KBM-7 (cell line): ENCODE measurements at regions not wholly inside any gene's neighbourhood (a gene's known extent, or its start where the extent isn't known, plus 50 kb on each side); places are given as distances from the start of the nearest gene placed in this dataset.

Experiments
- DNase-seq: peaks from one replicate; pipeline ENCODE4 v3.0.0-alpha.2; 2015
- in situ Hi-C: fragments of 300-500 bp; cut with MboI; formaldehyde crosslinking; loops from 2 replicates; pipeline ENCODE4 v1.14.3; 2020; ENCODE audit warnings: low sequenced_read_pairs, low pct_unique_long_range_greater_than_20kb, mixed read lengths

GRCh38 chr15:98025237-98025636, 64.7 kb downstream of the ARRDC4 start:
- in situ Hi-C loops: no loop called here

GRCh38 chr15:98034731-98035130, 74.2 kb downstream of the ARRDC4 start:
- in situ Hi-C loops: no loop called here
- DNase-seq: no peak

More at GRCh38 chr15:98025237-98025636, 64.7 kb downstream of the ARRDC4 start:
- no peak for DNase-seq

- in situ Hi-C loops: no loop called here
- DNase-seq: no peak
Observed at GRCh38 chr15:98035134-98035533, 74.6 kb downstream of the ARRDC4 start.

DNA sequence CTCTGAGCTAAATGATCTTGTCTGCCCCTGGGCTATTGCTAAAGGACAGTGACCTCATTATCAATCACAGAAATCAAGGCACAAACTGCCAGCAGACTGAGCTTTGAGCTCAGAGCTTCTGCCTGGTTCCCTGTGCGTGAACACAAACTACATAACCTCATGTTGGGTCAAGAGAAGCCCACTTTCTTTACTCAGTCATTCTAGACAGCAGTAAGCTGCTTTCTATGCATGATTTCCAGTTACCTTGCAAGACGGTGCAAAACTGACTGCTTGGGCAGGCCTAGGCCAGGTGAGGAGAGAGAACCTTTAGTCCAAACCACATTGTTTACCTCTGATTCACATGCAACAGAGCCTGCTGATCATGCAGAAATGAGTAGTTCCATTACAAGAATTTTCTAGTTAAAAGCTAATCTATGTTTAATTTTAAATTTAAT, 75.1 kb downstream of the ARRDC4 start:
- no peak for DNase-seq
- in situ Hi-C loops: no loop called here

GRCh38 chr15:98039596-98039995, 79.1 kb downstream of the ARRDC4 start:
- no peak for DNase-seq
- in situ Hi-C loops: no loop called here

DNA sequence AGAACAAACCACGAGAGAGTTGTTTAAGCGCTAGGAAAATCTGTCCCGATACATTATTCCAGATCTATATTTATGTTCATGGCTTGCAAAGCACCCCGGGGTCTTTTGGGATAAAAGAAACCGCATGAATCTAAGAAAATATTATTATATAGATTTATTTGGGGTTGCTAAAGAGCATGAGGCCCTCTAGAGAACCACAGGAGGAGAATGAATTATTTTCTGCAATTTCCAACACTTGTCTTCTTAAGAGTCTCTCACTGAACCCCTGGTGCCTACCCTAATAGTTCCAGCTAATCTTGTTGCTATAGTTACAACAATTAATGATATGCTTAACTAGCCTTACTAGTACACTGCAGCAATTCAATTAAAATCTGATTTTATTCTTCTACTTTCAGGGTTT, 79.6 kb downstream of the ARRDC4 start:
- no peak for DNase-seq
- in situ Hi-C loops: no loop called here

GRCh38 chr15:98043160-98044014, 82.9 kb downstream of the ARRDC4 start:
- no peak for DNase-seq

GRCh38 chr15:98051734-98052133, 91.2 kb downstream of the ARRDC4 start:
- DNase-seq: no peak
- in situ Hi-C loops: no loop called here

More at GRCh38 chr15:98043160-98044014, 82.9 kb downstream of the ARRDC4 start:
- in situ Hi-C loops: no loop called here

DNA sequence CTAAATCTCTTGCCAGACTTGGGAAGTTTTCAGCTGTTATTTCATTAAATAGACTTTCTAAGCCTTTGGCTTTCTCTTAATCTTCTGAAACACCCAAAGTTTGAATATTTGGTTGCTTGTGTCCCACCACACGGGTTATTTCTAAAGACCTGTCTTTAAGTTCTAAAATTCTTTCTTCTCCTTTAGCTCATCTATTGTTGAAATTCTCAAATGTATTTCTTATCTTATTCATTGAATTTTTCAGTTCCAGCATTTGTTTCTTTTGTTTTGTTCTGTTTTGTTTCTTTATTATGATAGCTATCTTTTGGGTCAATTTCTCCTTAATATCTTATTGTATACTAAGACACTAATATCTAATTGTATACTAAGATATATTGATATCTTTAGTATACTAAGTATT, 97.0 kb downstream of the ARRDC4 start:
- in situ Hi-C loops: no loop called here
- DNase-seq: no peak

DNA sequence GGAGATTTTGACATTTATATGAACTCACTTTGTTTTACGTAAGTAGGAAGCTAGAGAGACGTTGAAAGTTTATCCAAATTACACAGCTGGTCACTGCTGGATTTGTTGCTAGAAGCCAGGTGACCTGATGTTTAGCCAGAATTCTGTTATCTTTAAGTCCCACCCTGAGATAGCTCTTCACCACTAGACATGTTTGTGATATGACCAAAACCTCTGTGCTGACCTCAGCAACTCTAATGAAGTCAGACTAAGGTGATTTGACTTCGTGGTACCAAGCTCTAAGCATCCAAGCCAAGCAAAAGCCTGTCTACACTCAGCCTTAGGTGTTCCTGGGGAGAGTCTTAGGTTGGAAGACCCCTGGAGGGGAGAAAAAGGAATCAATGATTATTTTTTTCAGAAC, 102.4 kb downstream of the ARRDC4 start:
- in situ Hi-C loops: no loop called here

GRCh38 chr15:98063315-98063714, 102.8 kb downstream of the ARRDC4 start:
- no peak for DNase-seq
- in situ Hi-C loops: no loop called here

More for the DNA sequence above, 102.4 kb downstream of the ARRDC4 start:
- no peak for DNase-seq

DNA sequence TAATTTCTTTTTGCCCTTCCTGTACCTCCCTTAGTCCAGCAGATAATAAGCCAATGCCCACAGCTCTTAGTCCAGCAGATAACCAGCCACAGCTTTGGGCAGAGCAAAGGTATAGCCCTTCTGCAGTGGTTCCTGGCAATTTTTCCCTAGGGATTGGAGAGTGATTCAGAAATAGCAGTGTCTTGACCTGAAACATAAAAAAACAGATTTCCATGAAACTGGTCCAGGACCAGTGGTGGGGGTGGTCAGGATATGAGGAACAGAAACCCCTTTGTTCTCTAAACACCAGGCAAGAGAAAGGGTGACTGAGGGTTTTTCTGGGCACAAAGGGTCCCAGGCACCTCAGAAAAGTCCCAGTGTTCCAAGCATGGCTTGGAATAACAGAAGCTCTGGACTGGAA, 103.4 kb downstream of the ARRDC4 start:
- DNase-seq: no peak
- in situ Hi-C loops: no loop called here

- in situ Hi-C loops: no loop called here
- DNase-seq: no peak
Observed at GRCh38 chr15:98067339-98067738, 106.8 kb downstream of the ARRDC4 start.

DNA sequence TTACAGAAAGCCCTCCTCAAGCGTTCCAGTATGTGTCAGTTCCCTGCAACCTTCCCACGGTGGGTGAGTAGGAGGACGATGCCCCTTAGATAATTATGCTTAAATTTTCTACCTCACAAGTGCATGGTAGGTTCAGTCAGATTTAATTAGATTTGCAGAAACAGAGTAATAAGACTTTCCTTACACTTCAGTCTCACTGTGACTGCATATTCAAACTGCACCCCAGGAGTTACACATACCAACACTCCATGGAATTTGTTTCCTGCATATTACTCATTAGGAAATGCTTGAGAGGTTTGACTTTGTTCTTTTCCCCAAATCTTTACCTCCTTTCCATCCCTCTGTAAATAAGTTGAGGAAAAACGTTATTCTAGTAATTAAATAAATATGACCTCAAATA, 108.8 kb downstream of the ARRDC4 start:
- in situ Hi-C loops: no loop called here
- DNase-seq: no peak

DNA sequence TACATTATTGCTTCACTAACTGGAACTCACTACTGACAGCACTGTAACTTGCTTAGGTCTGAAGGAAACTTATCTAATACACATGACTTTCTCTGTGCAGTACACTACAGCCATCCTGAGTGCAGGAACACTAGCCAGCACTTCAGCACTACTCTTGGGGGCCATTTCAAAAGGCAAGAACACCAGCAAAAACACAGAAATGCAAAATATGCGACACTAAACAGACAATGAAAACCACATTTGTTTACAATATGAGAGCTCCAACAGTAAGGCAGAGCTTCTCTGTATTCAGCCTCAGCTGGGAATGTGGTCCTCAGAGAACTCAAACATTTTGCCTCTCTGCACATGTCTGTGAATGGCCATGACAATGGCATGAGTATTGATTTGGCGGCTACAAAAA, 109.6 kb downstream of the ARRDC4 start:
- in situ Hi-C loops: no loop called here
- no peak for DNase-seq

DNA sequence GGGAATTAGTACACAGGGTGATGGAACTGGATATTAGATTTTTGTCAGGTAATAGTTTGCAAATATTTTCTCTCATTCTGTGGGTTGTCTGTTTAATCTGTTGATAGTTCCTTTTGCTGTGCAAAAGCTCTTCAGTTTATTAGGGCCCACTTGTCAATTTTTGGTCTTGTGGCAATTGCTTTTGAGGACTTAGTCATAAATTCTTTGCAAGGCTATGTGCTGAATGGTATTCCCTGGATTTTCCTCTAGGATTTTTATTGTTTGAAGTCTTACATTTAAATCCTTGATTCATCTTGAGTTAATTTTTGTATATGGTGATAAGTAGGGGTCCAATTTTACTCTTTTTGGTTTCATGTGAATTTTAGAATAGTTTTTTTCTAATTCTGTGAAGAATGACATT, 111.3 kb downstream of the ARRDC4 start:
- no peak for DNase-seq
- in situ Hi-C loops: no loop called here

GRCh38 chr15:98075441-98075840, 114.9 kb downstream of the ARRDC4 start:
- no peak for DNase-seq
- in situ Hi-C loops: no loop called here

- in situ Hi-C loops: no loop called here
- peak; percentile 70 for DNase-seq
Observed at GRCh38 chr15:98076021-98076816, 115.7 kb downstream of the ARRDC4 start.

GRCh38 chr15:98077186-98077585, 116.7 kb downstream of the ARRDC4 start:
- in situ Hi-C loops: no loop called here
- no peak for DNase-seq

GRCh38 chr15:98080791-98081190, 120.3 kb downstream of the ARRDC4 start:
- DNase-seq: no peak
- in situ Hi-C loops: no loop called here
